A673 (cell line): ENCODE measurements at regions not wholly inside any gene's neighbourhood (a gene's known extent, or its start where the extent isn't known, plus 50 kb on each side); places are given as distances from the start of the nearest gene placed in this dataset.

ENCODE experiments used
- EZH2 ChIP-seq: fragments of 200-600 bp; sonication (generic); IDR thresholded peaks from 2 replicates; pipeline ENCODE4 v1.6.1; 2017; ENCODE audit warnings: borderline replicate concordance, low read depth, mild to moderate bottlenecking, mixed read lengths, antibody characterized with exemption, low read length; ENCODE audit not compliant: poor library complexity, severe bottlenecking
- TF ChIP-seq, protein P1 (sequence below): fragments of 300-800, 200-600 bp; sonication (generic); conservative IDR thresholded peaks from 2 replicates; pipeline ENCODE4 v1.5.1; 2017; ENCODE audit warnings: low read depth, mild to moderate bottlenecking, antibody characterized with exemption, low read length, moderate library complexity, mixed read lengths

DNA sequence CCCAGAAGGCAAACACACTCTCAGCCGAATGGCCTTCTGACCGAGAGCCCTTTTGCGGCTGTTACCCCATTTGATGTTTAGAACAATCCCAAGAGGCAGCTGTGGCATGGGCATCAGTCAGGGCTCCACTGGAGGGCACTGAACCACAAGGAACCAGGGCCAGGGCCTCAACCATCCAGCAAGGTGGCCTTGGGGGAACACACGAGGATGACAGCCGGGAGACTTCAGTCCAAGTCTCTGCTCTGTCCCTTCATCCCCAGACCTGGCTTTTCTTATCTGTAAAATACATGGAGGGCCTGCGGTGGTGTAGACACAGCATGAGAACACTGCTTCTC, 63.6 kb upstream of the INSIG1 start:
- no peak for TF ChIP-seq EZH2
- TF ChIP-seq, protein P1, sequence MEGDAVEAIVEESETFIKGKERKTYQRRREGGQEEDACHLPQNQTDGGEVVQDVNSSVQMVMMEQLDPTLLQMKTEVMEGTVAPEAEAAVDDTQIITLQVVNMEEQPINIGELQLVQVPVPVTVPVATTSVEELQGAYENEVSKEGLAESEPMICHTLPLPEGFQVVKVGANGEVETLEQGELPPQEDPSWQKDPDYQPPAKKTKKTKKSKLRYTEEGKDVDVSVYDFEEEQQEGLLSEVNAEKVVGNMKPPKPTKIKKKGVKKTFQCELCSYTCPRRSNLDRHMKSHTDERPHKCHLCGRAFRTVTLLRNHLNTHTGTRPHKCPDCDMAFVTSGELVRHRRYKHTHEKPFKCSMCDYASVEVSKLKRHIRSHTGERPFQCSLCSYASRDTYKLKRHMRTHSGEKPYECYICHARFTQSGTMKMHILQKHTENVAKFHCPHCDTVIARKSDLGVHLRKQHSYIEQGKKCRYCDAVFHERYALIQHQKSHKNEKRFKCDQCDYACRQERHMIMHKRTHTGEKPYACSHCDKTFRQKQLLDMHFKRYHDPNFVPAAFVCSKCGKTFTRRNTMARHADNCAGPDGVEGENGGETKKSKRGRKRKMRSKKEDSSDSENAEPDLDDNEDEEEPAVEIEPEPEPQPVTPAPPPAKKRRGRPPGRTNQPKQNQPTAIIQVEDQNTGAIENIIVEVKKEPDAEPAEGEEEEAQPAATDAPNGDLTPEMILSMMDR = no peak
